EL (cell line): ENCODE measurements at regions not wholly inside any gene's neighbourhood (a gene's known extent, or its start where the extent isn't known, plus 50 kb on each side); places are given as distances from the start of the nearest gene placed in this dataset.

Source experiments
- DNase-seq: peaks from one replicate; pipeline ENCODE4 v3.0.0-alpha.2; 2016

GRCh38 chr10:126851414-126852108 is 53.7 kb upstream of the DOCK1 start:
- DNase-seq: no peak

DNA sequence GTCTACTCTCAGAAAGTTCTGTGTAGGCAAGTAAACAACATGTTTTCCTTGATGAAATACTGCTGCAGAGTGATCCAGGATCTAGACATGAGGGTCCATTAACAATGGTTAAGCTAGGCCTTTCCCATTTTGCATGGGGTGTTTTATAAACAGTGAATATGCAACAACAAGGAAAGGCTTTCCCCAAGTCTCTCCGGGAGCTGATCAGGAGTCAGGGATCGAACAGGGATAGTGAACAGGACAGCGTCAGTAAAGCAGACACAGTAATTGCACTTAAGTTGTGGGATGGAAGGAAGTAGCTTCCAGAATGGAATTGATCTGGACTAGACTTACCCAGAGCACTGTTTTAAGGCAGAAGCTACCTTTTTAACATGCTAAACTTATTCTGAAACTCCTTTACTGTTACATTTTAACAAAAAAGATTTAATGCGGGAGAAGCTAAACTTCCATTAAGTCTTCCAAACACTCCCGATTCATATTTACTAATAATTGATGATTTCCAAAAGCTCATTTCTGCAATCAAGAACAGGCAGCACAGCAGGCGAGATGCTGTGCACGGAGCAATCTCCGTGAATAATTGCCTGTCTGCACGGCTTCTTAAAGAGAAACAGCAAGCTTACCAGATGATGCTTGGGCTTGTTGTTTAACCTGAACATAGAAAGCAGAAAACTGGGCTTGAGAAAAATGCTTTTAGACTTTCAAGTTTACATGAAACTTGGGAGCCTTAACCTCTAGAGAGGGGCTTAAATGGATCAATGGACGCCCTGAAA is 50.3 kb upstream of the DOCK1 start:
- DNase-seq: no peak
